H54 (cell line): ENCODE measurements at regions not wholly inside any gene's neighbourhood (a gene's known extent, or its start where the extent isn't known, plus 50 kb on each side); places are given as distances from the start of the nearest gene placed in this dataset.

Source experiments
- DNase-seq: peaks from one replicate; pipeline ENCODE4 v3.0.0; 2011; ENCODE audit warnings: low spot score, mixed read lengths; ENCODE audit not compliant: insufficient read length
- FAIRE-seq: peaks from 3 replicates; lab custom pipeline; 2011; peaks lifted over from hg19 to GRCh38; lab: Jason Lieb, UNC
- POLR2A ChIP-seq: IDR thresholded peaks from 2 replicates; pipeline ENCODE4 v1.6.1; 2011; ENCODE audit warnings: low read depth, mild to moderate bottlenecking, low read length

DNA sequence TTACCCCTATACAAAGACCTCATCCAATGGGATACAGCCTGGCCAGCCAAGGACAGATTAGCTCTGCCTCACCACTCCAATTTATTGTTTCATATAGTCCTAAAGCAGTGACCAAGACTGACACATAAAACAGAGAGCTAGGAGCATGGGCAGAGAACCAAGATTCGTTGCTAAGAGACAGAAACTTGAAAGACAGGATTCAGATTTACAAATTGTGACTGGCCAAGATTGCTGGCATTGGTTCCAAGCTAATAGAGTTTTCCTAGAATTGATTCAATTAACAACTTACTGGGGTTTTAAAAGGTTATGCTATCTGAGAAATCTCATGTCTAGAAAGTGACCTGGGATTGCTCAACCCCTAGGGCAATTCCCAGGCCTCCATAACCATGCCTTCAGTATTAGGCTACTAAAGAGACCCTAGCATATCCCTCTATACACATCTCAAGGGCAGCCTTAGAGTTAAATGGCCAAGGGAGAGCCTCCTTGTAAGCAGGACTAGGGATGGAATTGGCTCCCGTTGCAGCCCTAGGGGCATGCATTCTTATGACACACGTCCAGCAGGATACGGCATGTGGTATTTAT lies 75.6 kb downstream of the ICOS start:
- FAIRE-seq (no peak), DNase-seq (no peak)
- TF ChIP-seq POLR2A = no peak

DNA sequence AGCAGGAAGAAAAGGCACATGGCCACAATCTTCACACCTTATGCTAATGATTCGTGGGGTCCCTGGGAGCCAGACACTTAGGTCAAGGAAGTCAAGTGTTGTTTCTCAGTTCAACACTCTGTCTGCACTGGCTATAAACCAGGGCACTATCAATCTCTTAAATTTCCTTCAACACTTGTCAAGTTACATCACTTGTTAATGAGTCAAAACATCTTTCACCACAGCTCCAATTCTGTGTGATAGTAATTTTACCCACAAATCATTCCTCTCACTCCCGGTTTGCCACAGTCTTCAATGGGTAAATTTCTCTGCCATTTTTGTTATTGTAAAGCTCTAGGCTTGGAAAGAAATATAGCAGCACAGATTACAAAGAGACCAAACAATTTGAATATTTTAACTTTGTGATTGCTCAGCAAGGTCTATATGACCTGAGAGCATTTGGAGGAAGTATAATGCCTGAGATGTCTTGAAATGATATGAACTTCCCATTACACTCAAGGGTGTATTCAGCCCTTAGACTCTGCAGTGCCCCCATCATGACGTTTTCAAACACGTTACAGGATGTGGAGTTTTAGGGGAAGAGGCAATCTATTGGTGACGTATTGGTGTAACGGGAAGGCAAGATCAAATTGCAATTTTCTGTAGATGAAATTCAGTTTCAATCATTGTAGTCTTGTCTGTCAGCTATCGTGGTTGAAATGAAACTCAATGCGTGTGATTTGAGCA lies 78.7 kb downstream of the ICOS start:
- FAIRE-seq (no peak), DNase-seq (no peak)
- no peak for TF ChIP-seq POLR2A

DNA sequence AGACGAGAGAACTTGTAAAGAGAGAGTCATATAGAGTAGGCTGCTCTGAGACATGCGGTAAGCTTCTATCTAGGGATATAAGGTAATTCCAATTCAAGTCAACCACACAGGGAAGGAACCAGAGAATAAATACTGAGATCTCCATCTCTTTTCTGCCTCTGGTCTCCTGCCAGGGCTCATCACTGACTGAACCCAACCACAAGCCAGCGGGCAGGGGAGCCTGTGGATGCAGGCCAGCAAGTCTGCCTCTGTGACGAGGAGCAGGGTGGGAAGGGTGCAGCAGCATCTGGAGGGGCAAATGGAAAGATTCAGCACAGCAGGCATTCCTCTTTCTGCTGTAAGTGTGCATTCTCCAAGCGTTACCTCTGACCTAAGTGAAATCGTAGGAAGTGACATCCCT lies 82.2 kb downstream of the ICOS start:
- DNase-seq (no peak), FAIRE-seq (no peak)
- no peak for TF ChIP-seq POLR2A

DNA sequence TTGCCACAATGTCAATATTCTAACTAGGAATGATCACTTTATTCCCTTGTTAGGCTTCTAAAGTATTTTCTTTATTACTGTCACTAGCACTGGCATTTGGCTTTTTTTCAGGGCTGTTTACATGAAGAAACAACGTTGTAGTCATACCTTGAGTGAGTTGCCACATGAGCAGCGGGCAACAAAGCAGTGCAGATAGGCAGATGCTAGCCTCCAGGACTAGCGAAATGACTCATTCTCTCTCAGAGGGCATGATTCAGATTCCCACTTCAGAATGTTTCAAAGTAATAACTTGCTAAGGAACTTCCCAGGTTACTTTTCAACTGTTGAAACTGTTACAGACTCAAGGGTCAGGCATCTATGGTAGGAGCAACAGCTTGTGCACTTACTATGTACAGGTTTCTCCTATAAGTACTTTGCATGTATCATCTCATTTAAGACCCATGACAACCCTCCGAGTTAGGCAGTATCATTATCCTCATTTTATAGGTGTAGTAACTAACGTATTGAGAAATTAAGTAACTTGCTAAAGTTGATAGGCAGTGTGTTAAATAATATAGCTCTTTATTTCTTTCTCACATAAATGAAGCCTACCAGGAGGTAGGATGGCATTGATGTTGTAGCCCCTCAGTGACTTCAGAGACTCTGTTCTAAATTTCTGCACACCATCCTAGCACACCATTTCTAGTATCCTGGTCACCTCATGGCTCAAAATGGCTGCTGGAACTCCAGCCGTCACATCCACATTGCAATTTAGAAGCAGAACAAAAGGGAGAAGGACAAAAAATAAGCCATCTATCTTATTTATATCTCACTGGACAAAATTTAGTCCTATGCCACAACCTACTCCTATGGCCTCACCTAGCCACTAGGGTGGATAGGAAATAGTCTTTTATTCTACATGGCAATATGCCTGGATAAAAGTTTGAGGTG lies 83.3 kb downstream of the ICOS start:
- no peak for TF ChIP-seq POLR2A
- DNase-seq (peak; percentile 18), FAIRE-seq (peak; percentile 93)

DNA sequence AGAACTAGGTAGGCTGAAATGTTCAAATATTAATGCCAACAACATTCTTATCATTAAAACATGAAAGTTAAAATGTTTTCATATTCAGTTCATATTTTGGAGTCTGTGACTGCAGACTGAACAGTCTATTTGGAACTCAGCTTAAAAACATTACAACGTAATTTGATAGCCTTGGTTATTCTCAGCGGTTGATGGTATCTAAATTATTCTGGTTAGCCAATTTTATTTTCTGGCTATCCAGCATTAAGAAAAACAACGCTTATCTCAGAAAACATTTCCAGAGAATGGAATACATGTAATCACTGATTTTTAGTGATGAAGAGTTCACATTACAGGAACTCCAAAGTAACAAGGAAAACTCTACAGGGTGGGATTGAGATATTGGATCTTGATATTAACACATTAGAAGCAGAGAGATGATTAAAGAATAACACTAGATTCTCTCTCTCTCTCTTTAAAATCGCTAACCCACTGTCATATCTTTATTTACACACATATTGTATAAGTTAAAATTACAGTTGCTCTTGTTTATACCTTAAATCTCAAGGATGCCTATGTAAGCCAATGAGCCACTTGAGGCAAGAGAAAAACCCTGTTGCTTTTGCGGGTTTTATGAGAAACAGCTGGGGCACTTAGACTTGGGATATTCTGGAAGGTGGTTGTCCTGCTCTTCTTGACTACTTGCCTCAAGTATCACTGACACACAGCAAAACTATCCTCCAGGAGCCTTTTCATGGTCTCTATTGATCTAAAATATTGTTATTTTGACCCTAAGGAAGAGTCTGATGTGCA lies 84.9 kb downstream of the ICOS start:
- DNase-seq = no peak
- TF ChIP-seq POLR2A = no peak
- FAIRE-seq = no peak

DNA sequence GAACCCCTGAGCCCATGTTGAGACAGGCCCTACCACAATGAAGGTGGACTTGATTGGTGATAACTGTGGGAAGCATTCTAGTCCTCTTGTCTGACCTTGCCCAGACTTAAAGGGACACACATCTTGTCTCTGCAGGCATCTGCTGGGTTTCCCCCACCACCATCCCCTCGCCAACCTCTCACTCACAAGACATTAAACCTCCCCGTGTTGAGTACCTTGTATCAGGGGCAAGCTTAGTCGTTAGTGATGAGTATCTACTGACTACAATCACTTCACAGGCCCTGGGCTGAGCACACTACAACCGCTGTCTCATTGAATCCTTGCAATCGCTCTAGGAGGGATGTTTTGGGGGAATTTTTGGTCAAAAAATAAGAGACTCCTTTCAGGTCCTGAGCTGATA lies 86.0 kb downstream of the ICOS start:
- FAIRE-seq = no peak
- no peak for DNase-seq
- no peak for TF ChIP-seq POLR2A

DNA sequence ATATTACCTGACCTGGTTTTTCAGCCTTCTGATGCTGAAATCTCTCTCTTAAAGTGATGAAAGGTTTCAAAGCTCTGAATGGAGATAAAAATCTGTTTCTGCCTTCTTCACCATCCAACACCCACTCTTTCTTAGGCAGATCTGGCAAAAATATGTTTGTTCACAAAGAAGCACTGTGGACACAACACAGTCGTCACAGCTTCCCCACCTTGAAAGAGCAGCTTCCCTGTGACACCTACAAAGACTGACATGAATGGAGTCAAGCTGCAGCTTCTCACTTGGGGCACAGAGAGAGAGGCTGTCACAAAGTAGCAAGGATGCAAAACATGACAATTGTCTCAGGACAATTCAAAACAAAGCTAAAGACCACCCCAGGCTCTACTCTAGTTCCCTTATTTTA lies 86.5 kb downstream of the ICOS start:
- no peak for TF ChIP-seq POLR2A
- DNase-seq (no peak), FAIRE-seq (no peak)

DNA sequence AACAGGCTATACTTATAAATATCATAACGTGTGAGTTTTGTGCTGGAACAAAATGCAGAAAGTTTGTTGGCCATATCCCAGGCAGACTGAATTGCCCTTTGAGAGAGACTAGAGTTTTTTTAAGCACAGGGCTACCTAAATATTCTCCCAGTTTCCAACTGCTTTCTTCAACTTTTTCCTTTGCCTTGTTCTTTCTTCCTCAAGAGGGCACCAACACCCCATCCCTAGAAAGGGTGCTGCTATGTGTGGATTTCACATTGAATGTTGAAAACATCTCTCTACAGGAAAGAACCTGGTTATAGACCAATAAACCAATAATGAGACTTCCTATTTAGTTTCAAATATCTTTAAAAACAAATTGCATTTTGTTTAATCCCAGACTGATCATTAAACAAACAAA lies 87.9 kb downstream of the ICOS start:
- FAIRE-seq = peak; percentile 78
- no peak for TF ChIP-seq POLR2A
- DNase-seq = no peak

DNA sequence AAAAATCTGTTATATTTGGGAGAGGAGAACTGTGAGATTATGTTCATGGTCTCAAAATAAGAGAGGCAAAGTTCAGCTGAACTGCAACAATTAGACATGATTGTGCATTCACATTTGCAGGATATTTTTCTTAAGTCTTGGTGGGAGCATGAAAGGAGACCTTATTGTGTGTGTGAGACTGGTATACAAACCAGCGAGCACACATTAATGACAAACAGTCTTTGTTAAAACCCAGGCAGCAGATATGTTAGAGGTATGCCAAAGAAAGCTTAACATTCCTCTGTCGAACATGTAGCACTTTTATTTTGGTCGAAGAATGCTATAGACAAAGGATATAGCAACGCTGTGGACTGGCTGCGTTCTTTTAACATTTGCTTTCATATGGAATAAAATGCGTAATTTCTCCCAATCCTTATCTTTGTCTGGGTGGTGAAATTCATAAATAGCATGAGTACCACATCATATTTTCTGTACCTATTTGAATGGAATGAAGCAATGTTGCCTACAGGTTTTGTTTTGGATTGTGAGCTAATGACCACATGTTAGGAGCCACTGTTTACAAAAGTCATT lies 88.4 kb downstream of the ICOS start:
- FAIRE-seq (no peak), DNase-seq (no peak)
- TF ChIP-seq POLR2A = no peak

DNA sequence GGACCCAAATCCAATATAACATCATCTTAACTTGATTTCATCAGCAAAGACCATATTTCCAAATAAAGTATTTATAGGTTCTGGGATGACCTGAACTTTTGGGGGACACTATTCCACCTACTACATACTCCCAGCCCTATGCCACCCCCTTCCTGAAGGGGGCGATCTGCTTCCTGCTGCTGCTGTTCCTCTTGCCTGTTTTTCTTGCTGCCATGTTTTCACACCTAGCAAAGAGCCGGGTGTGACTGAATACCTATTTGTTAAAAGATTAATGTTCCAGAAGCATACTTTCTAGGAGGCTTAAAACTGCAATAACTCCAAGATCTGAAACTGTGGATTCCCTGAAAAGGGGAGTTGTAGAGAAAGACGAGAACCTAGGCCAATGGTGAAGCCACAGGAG lies 89.7 kb downstream of the ICOS start:
- no peak for FAIRE-seq
- no peak for TF ChIP-seq POLR2A

DNA sequence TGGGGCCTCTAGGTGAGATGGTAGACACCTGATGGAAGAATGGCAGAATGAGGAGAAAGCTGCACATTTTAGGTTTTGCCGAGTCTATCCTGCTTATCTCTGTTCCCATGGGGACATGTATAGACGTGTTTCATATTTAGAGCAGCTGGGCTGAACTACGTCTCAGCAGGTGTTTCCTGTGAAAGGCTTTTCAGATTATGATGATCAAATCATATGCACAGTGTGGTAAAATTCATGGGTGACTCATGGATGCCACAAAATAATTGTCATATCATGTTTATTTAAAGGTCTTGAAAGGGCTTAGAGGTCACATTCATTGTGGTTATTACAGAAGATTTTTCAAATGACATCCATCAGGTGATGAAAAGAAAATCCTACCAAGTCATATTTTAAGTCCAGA lies 90.5 kb downstream of the ICOS start:
- DNase-seq (no peak), FAIRE-seq (no peak)
- TF ChIP-seq POLR2A = no peak

More for the DNA sequence above, 89.7 kb downstream of the ICOS start:
- no peak for DNase-seq

DNA sequence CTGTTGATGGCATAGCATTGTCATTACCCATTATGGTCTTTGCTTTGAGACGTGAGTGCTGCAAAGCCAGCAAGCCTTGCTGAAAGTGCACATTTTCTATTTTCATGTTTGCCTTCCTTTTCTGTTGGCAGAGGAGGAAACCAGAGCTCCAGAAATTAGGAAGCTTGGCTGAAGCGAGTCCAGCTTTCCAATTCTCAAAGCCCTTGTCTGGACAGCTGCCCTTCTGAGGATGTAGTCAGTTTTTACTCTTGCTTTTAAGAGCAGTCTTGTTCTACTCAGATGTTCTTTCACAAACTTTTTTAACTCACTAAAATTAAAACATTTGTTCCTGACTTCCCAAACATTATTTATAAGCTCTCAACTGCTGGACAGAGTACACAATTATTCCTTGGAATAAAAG lies 93.8 kb downstream of the ICOS start:
- DNase-seq (no peak), FAIRE-seq (no peak)
- no peak for TF ChIP-seq POLR2A

DNA sequence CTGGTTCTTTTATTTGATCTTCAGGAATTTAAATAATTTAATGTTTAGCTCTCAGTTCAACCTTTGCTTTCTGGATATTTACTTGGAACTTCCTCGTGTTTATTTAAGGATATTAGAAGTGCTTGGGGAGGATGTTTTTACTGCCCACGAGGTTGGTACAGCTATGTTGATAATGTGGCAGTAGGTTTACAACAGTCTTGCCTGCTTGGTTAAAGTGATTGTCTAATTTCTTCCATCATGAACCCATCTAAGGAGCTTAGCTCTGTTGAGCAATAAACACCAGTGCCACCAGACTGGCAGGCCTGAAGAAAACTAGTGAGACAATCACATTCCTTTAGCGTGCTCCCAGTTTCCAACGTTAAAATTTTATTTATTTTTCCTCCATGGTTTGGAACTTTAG lies 94.5 kb downstream of the ICOS start:
- no peak for FAIRE-seq
- DNase-seq = no peak
- no peak for TF ChIP-seq POLR2A
